ENCODE measurements at regions not wholly inside any gene's neighbourhood (a gene's known extent, or its start where the extent isn't known, plus 50 kb on each side); places are given as distances from the start of the nearest gene placed in this dataset.

GRCh38 chr6:147872002-147872401 is 363.5 kb downstream of the SAMD5 start (continued):
- TF ChIP-seq SRF (IDR thresholded peaks at IDR 0.05; ENCODE audit: low read depth): no peak
- no peak for TF ChIP-seq EGR1 (IDR thresholded peaks at IDR 0.05; ENCODE audit: low read depth)

- Histone ChIP-seq H4K20me1 (ENCODE audit: insufficient read depth) (no peaks in the 10 kb centered on the region), H3K4me3 (replicated peaks in 1 of 2; ENCODE audit: low read depth in 1 of 2, low read length in 2 of 2) (no peak overlapping the region), H3K9ac (ENCODE audit: low read length) (no peak overlapping the region), H2AFZ (ENCODE audit: low read depth, low read length, poor library complexity, severe bottlenecking) (no peak overlapping the region), H3K79me2 (ENCODE audit: insufficient read depth, low read length) (no peaks in the 10 kb centered on the region), H3K9me3 (ENCODE audit: control insufficient read depth in 1 of 2, insufficient read depth in 1 of 2, low read depth in 1 of 2, low read length in 2 of 2) (no peaks in the 10 kb centered on the region), H3K4me1 (ENCODE audit: control insufficient read depth in 1 of 2, insufficient read depth in 2 of 2, low read length in 2 of 2) (no peaks in the 10 kb centered on the region), H3K36me3 (ENCODE audit: control insufficient read depth in 1 of 2, insufficient read depth in 2 of 2, low read length in 2 of 2) (no peaks in the 10 kb centered on the region), H3K9me2 (ENCODE audit: insufficient read depth) (no peaks in the 10 kb centered on the region), H3K4me2 (ENCODE audit: low read length) (no peak overlapping the region), H3K27me3 (ENCODE audit: insufficient read depth, low read length) (no peaks in the 10 kb centered on the region), H3K27ac (ENCODE audit: low read depth, low read length) (no peak overlapping the region)
- no TSS peak for BruUV-seq (replicated peaks)
- DNase-seq (ENCODE audit: low read depth, low spot score): no peak
- no peak for ATAC-seq
- TF ChIP-seq CBX3 (IDR thresholded peaks at IDR 0.05; ENCODE audit: low read depth) (no peak), ZBTB33 (IDR thresholded peaks at IDR 0.05; ENCODE audit: extremely low read depth, insufficient replicate concordance, low read length) (no peak), ZNF274 (IDR thresholded peaks at IDR 0.05; ENCODE audit: low read depth, low read length) (no peak), TCF7L2 (IDR thresholded peaks at IDR 0.05; ENCODE audit: borderline replicate concordance, extremely low read depth, insufficient read depth, insufficient read length) (no peak), RAD21 (IDR thresholded peaks at IDR 0.05; ENCODE audit: low read depth) (no peak), ATF3 (IDR thresholded peaks at IDR 0.05) (no peak), EZH2 (IDR thresholded peaks at IDR 0.05) (no peak), ELF1 (IDR thresholded peaks at IDR 0.05; ENCODE audit: borderline replicate concordance, low read depth) (no peak), ZFX (IDR thresholded peaks at IDR 0.05) (no peak), CTCF (IDR thresholded peaks at IDR 0.05 in 2 of 3, conservative IDR thresholded peaks at IDR 0.05 in 1 of 3; ENCODE audit: borderline replicate concordance in 1 of 3, insufficient read depth in 1 of 3, low read depth in 2 of 3, low read length in 2 of 3) (no peak), FOSL1 (IDR thresholded peaks at IDR 0.05; ENCODE audit: low read depth) (no peak), POLR2AphosphoS5 (IDR thresholded peaks at IDR 0.05; ENCODE audit: low read depth, low read length) (no peak), SP1 (IDR thresholded peaks at IDR 0.05; ENCODE audit: low read depth) (no peak), EZH2phosphoT487 (IDR thresholded peaks at IDR 0.05; ENCODE audit: borderline replicate concordance) (no peak), JUND (IDR thresholded peaks at IDR 0.05) (no peak)
- ChIA-PET CTCF (no interaction called here), POLR2A (no interaction called here), RAD21 (ENCODE audit: low non-redundant PET in 1 of 2, low total read pairs in 2 of 2, uncharacterized antibody in 2 of 2, unreplicated experiment in 2 of 2) (no interaction called here)
- intact Hi-C loops (cut with micrococcal nuclease): no loop called here
These were observed 365.3 kb downstream of the SAMD5 start for GRCh38 chr6:147873816-147874215.
